Hepatocyte (in vitro differentiated cells): ENCODE measurements at regions not wholly inside any gene's neighbourhood (a gene's known extent, or its start where the extent isn't known, plus 50 kb on each side); places are given as distances from the start of the nearest gene placed in this dataset.
A peak's percentile ranks its signal among the peaks of the same experiment; 100 is the strongest.

Experiments used
- DNase-seq: peaks from one replicate; pipeline ENCODE4 v3.0.0-alpha.2; 2016; ENCODE audit warnings: low spot score
- H2AFZ ChIP-seq: fragments of 200-600 bp; sonication (generic); 2 replicates; pipeline ENCODE4 v1.6.0; 2016; ENCODE audit warnings: antibody characterized with exemption, mild to moderate bottlenecking
- H3K27ac ChIP-seq: fragments of 200-600 bp; sonication (generic); 2 replicates; pipeline ENCODE4 v1.5.1; 2016; ENCODE audit warnings: mild to moderate bottlenecking
- H3K27me3 ChIP-seq: fragments of 200-600 bp; sonication (generic); 2 replicates; pipeline ENCODE4 v1.6.1; 2016
- H3K36me3 ChIP-seq: fragments of 200-600 bp; sonication (generic); replicated peaks from 2 replicates; pipeline ENCODE4 v1.5.1; 2016; ENCODE audit warnings: low read depth; ENCODE audit not compliant: insufficient read depth
- H3K4me1 ChIP-seq: fragments of 200-600 bp; sonication (generic); 2 replicates; pipeline ENCODE4 v1.5.1; 2016; ENCODE audit warnings: mild to moderate bottlenecking, moderate library complexity; ENCODE audit not compliant: insufficient read depth
- H3K4me2 ChIP-seq: fragments of 200-600 bp; sonication (generic); 2 replicates; pipeline ENCODE4 v1.6.0; 2016
- H3K4me3 ChIP-seq: fragments of 200-600 bp; sonication (generic); 2 replicates; pipeline ENCODE4 v1.5.1; 2016; ENCODE audit warnings: mild to moderate bottlenecking
- H3K79me2 ChIP-seq: fragments of 200-600 bp; sonication (generic); 2 replicates; pipeline ENCODE4 v1.6.0; 2017; ENCODE audit warnings: mild to moderate bottlenecking
- H3K9me2 ChIP-seq: fragments of 200-600 bp; sonication (generic); replicated peaks from 2 replicates; pipeline ENCODE4 v1.6.0; 2017; ENCODE audit warnings: mild to moderate bottlenecking; ENCODE audit not compliant: insufficient read depth
- H3K9me3 ChIP-seq: fragments of 200-600 bp; sonication (generic); 2 replicates; pipeline ENCODE4 v1.5.1; 2016; ENCODE audit warnings: low read depth, mild to moderate bottlenecking
- H4K20me1 ChIP-seq: fragments of 200-600 bp; sonication (generic); 2 replicates; pipeline ENCODE4 v1.6.0; 2016; ENCODE audit warnings: mild to moderate bottlenecking; ENCODE audit not compliant: insufficient read depth, poor library complexity, severe bottlenecking
- CTCF ChIP-seq: fragments of 200-600 bp; sonication (generic); IDR thresholded peaks from 2 replicates; pipeline ENCODE4 v1.5.1; 2016; ENCODE audit warnings: antibody characterized with exemption, mild to moderate bottlenecking; ENCODE audit not compliant: poor library complexity
- EZH2 ChIP-seq: fragments of 200-600 bp; sonication (generic); IDR thresholded peaks from 2 replicates; pipeline ENCODE4 v1.6.1; 2016; ENCODE audit warnings: antibody characterized with exemption, mild to moderate bottlenecking, borderline replicate concordance
- EZH2phosphoT487 ChIP-seq: fragments of 200-600 bp; sonication (generic); IDR thresholded peaks from one replicate; pipeline ENCODE4 v1.6.1; 2018; ENCODE audit warnings: antibody characterized with exemption, mild to moderate bottlenecking, low read depth, moderate library complexity; ENCODE audit not compliant: unreplicated experiment, severe bottlenecking
- WGBS: methylation state at CpG from one replicate; pipeline ENCODE4 v1.1.6; 2016; ENCODE audit warnings: low lambda C conversion rate; ENCODE audit errors: missing lambda C conversion rate; 5-methylcytosine and 5-hydroxymethylcytosine counted together

GRCh38 chr16:17780181-17780580, 309.4 kb upstream of the XYLT1 start:
- no peaks in the 10 kb centered on the region for H3K27me3 ChIP-seq
- no peak overlapping the region for H3K4me2 ChIP-seq
- no peaks in the 10 kb centered on the region for H4K20me1 ChIP-seq
- no peak overlapping the region for H3K27ac ChIP-seq
- H3K4me1 ChIP-seq, result no peaks in the 10 kb centered on the region
- no peak overlapping the region for H2AFZ ChIP-seq
- no peaks in the 10 kb centered on the region for H3K79me2 ChIP-seq
- no peak for TF ChIP-seq EZH2
- TF ChIP-seq EZH2phosphoT487, result no peak
- TF ChIP-seq CTCF, result no peak
- H3K9me2 ChIP-seq, result no peaks in the 10 kb centered on the region
- no peaks in the 10 kb centered on the region for H3K36me3 ChIP-seq
- H3K9me3 ChIP-seq, result no peaks in the 10 kb centered on the region
- H3K4me3 ChIP-seq, result no peak overlapping the region
- WGBS, result 67% methylated on average over 5 of the region's 5 CpGs
- peak; percentile 16 for DNase-seq

GRCh38 chr16:17777408-17777863, 306.7 kb upstream of the XYLT1 start:
- no peaks in the 10 kb centered on the region for H3K27me3 ChIP-seq
- H3K4me3 ChIP-seq, result no peak overlapping the region
- H3K27ac ChIP-seq, result no peak overlapping the region
- no peaks in the 10 kb centered on the region for H3K4me1 ChIP-seq
- 69% methylated on average over 3 of the region's 3 CpGs for WGBS
- H3K4me2 ChIP-seq, result no peak overlapping the region
- peak; percentile 8 for DNase-seq
- H3K36me3 ChIP-seq, result no peaks in the 10 kb centered on the region
- H3K79me2 ChIP-seq, result no peaks in the 10 kb centered on the region
- no peaks in the 10 kb centered on the region for H3K9me3 ChIP-seq
- TF ChIP-seq CTCF (no peak), EZH2 (no peak), EZH2phosphoT487 (no peak)
- no peaks in the 10 kb centered on the region for H3K9me2 ChIP-seq
- H2AFZ ChIP-seq, result no peak overlapping the region
- H4K20me1 ChIP-seq, result no peaks in the 10 kb centered on the region

- TF ChIP-seq EZH2phosphoT487 (no peak), CTCF (no peak), EZH2 (no peak)
- WGBS, result 84% methylated on average over 9 of the region's 9 CpGs
- H3K4me1 ChIP-seq, result no peaks in the 10 kb centered on the region
- H3K36me3 ChIP-seq, result no peaks in the 10 kb centered on the region
- no peak for DNase-seq
- no peaks in the 10 kb centered on the region for H3K9me3 ChIP-seq
- H3K79me2 ChIP-seq, result no peaks in the 10 kb centered on the region
- H3K9me2 ChIP-seq, result no peaks in the 10 kb centered on the region
- no peak overlapping the region for H3K27ac ChIP-seq
- H4K20me1 ChIP-seq, result no peaks in the 10 kb centered on the region
- no peaks in the 10 kb centered on the region for H3K27me3 ChIP-seq
- no peak overlapping the region for H3K4me3 ChIP-seq
- H3K4me2 ChIP-seq, result no peak overlapping the region
- no peak overlapping the region for H2AFZ ChIP-seq
Measured at GRCh38 chr16:17776888-17777287, 306.1 kb upstream of the XYLT1 start.

GRCh38 chr16:17776465-17776864, 305.7 kb upstream of the XYLT1 start:
- H3K36me3 ChIP-seq, result no peaks in the 10 kb centered on the region
- H4K20me1 ChIP-seq, result no peaks in the 10 kb centered on the region
- no peak overlapping the region for H2AFZ ChIP-seq
- H3K79me2 ChIP-seq, result no peaks in the 10 kb centered on the region
- H3K4me1 ChIP-seq, result no peaks in the 10 kb centered on the region
- no peaks in the 10 kb centered on the region for H3K9me2 ChIP-seq
- H3K4me2 ChIP-seq, result no peak overlapping the region
- no peak overlapping the region for H3K4me3 ChIP-seq
- no peak overlapping the region for H3K27ac ChIP-seq
- 56% methylated on average over 1 of the region's 1 CpG for WGBS
- no peak for DNase-seq
- no peaks in the 10 kb centered on the region for H3K9me3 ChIP-seq
- TF ChIP-seq EZH2phosphoT487 (no peak), EZH2 (no peak), CTCF (no peak)
- no peaks in the 10 kb centered on the region for H3K27me3 ChIP-seq
